Adrenal gland (tissue), 9 donors: ENCODE measurements at regions not wholly inside any gene's neighbourhood (a gene's known extent, or its start where the extent isn't known, plus 50 kb on each side); places are given as distances from the start of the nearest gene placed in this dataset.

Source experiments
- DNase-seq, 7 donors: peaks; one replicate each; pipeline ENCODE4 v3.0.0-alpha.2; 2019 to 2020
- H3K27ac ChIP-seq, 5 donors: fragments of 200-600 bp; sonication (generic) in 4 of 5; 1 replicate in 3 of 5; 2 replicates in 2 of 5; pipeline versions ENCODE4 v1.5.1 to v1.8.0; 2016 to 2020; ENCODE audit warnings: mild to moderate bottlenecking in 1 of 5
- H3K27me3 ChIP-seq: fragments of 200-600 bp; 2 replicates; pipeline ENCODE4 v1.8.0; 2021
- H3K36me3 ChIP-seq, 2 donors: fragments of 200-600 bp; replicated peaks in 1 of 2; 1 replicate in 1 of 2; 2 replicates in 1 of 2; pipeline versions ENCODE4 v1.5.1 to v1.8.0; 2018 to 2022
- H3K4me1 ChIP-seq, 2 donors: fragments of 200-600 bp; replicated peaks in 1 of 2; 1 replicate in 1 of 2; 2 replicates in 1 of 2; pipeline versions ENCODE4 v1.5.1 to v1.8.0; 2018 to 2021
- H3K4me3 ChIP-seq, 4 donors: fragments of 200-600 bp; sonication (generic) in 3 of 4; one replicate each; pipeline ENCODE4 v1.5.1; 2016 to 2018
- H3K9me3 ChIP-seq, 3 donors: fragments of 200-600 bp; sonication (generic) in 1 of 3; replicated peaks in 1 of 3; 1 replicate in 2 of 3; 2 replicates in 1 of 3; pipeline versions ENCODE4 v1.5.1 to v1.8.0; 2016 to 2021
- CTCF ChIP-seq, 6 experiments: fragments of 450-650 bp in 4 of 6; fragments of 200-600 bp in 2 of 6; sonication (generic) in 1 of 6; IDR thresholded peaks; 1 replicate in 5 of 6; 2 replicates in 1 of 6; pipeline versions ENCODE4 v1.5.1 to v1.8.0; 2016 to 2021; ENCODE audit warnings: antibody characterized with exemption in 6 of 6, mild to moderate bottlenecking in 2 of 6, moderate library complexity in 1 of 6
- POLR2A ChIP-seq, 2 donors: fragments of 450-650 bp; IDR thresholded peaks; one replicate each; pipeline ENCODE4 v1.6.1; 2017; ENCODE audit warnings: antibody characterized with exemption in 2 of 2, mild to moderate bottlenecking in 2 of 2, moderate library complexity in 1 of 2
- WGBS, 4 donors: extraction: QIAGEN DNeasy Blood & Tissue Kit in 2 of 4; methylation state at CpG; one replicate each; pipeline versions ENCODE4 v1.1.5 to v1.1.7; 2013 to 2017; 5-methylcytosine and 5-hydroxymethylcytosine counted together
- intact Hi-C, 2 donors: fragments of 100-400 bp; cut with DNase I; formaldehyde crosslinking; loops; one replicate each; pipeline versions ENCODE4 v1.14.1 to v1.15.0; 2022 to 2023
- donor health status: healthy with polysubstance abuse.
- donor health status: Bipolar disorder and iron deficiency.
- donor health status: DM: yes; HTN: yes; CAD: no.
- donor health status: DM: no; HTN: no; CAD: no.
- donor health status: DM: no; HTN: no; CAD: no.

- peak in 4 of 7 donors; percentile 11 to 23 (median 14) for DNase-seq
- no peak overlapping the region for H3K27ac ChIP-seq
- 72 to 83% (median 79%) methylated on average over 8 to 11 of the region's 11 CpGs for WGBS, 4 donors
- intact Hi-C loops: no loop called here
- no peak overlapping the region for H3K4me3 ChIP-seq
- no peaks in the 10 kb centered on the region for H3K36me3 ChIP-seq
- TF ChIP-seq POLR2A (IDR thresholded peaks at IDR 0.05) (no peak), CTCF (IDR thresholded peaks at IDR 0.05) (no peak)
- H3K9me3 ChIP-seq: no peaks in the 10 kb centered on the region
- H3K4me1 ChIP-seq: no peaks in the 10 kb centered on the region
- peaks cover 4% of the 10 kb centered on the region for H3K27me3 ChIP-seq
Observed at GRCh38 chr3:10570196-10570946, 65.0 kb upstream of the ATP2B2 start.

- Histone ChIP-seq H3K9me3 (no peaks in the 10 kb centered on the region), H3K36me3 (no peaks in the 10 kb centered on the region), H3K4me3 (no peak overlapping the region), H3K27me3 (peaks cover 2% of the 10 kb centered on the region), H3K27ac (no peak overlapping the region), H3K4me1 (no peaks in the 10 kb centered on the region)
- intact Hi-C loops: no loop called here
- DNase-seq: no peak
- 77 to 84% (median 79%) methylated on average over 6 of the region's 6 CpGs for WGBS, 4 donors
- no peak for TF ChIP-seq CTCF (IDR thresholded peaks at IDR 0.05)
- no peak for TF ChIP-seq POLR2A (IDR thresholded peaks at IDR 0.05)
Observed at GRCh38 chr3:10574101-10574620, 68.8 kb upstream of the ATP2B2 start.

- H3K27ac ChIP-seq: no peak overlapping the region
- no peaks in the 10 kb centered on the region for H3K4me1 ChIP-seq
- 88 to 94% (median 90%) methylated on average over 5 of the region's 5 CpGs for WGBS, 4 donors
- H3K9me3 ChIP-seq: no peaks in the 10 kb centered on the region
- H3K4me3 ChIP-seq: no peak overlapping the region
- H3K27me3 ChIP-seq: no peaks in the 10 kb centered on the region
- TF ChIP-seq POLR2A (IDR thresholded peaks at IDR 0.05) (no peak), CTCF (IDR thresholded peaks at IDR 0.05) (no peak)
- no peak for DNase-seq
- intact Hi-C loops: no loop called here
- no peaks in the 10 kb centered on the region for H3K36me3 ChIP-seq
Observed at GRCh38 chr3:10575601-10576160, 70.3 kb upstream of the ATP2B2 start.

GRCh38 chr3:10577486-10577885 lies 72.1 kb upstream of the ATP2B2 start:
- no peak for TF ChIP-seq CTCF (IDR thresholded peaks at IDR 0.05)
- no peak for TF ChIP-seq POLR2A (IDR thresholded peaks at IDR 0.05)

More at GRCh38 chr3:10577486-10577885, 72.1 kb upstream of the ATP2B2 start:
- no peaks in the 10 kb centered on the region for H3K36me3 ChIP-seq
- no peaks in the 10 kb centered on the region for H3K27me3 ChIP-seq
- no peak for DNase-seq
- no peaks in the 10 kb centered on the region for H3K4me1 ChIP-seq
- intact Hi-C loops: no loop called here
- H3K27ac ChIP-seq: no peak overlapping the region
- 59 to 84% (median 68%) methylated on average over 5 to 7 of the region's 7 CpGs for WGBS, 4 donors
- no peak overlapping the region for H3K4me3 ChIP-seq
- no peaks in the 10 kb centered on the region for H3K9me3 ChIP-seq
